Immature natural killer cell (primary cell): ENCODE measurements at regions not wholly inside any gene's neighbourhood (a gene's known extent, or its start where the extent isn't known, plus 50 kb on each side); places are given as distances from the start of the nearest gene placed in this dataset.

Source experiments
- DNase-seq, 3 donors: peaks; one replicate each; pipeline ENCODE4 v3.0.0; 2022; ENCODE audit warnings: mixed read lengths in 1 of 3
- H3K27ac Mint-ChIP-seq, 6 donors: one replicate each; pipeline ENCODE4 v1.8.0; 2020; ENCODE audit warnings: mixed read lengths in 6 of 6, mild to moderate bottlenecking in 5 of 6, inconsistent platforms in 4 of 6, moderate library complexity in 3 of 6
- H3K27me3 Mint-ChIP-seq, 3 donors: one replicate each; pipeline ENCODE4 v1.8.0; 2020 to 2021; ENCODE audit warnings: low read depth in 3 of 3, mild to moderate bottlenecking in 3 of 3, mixed read lengths in 3 of 3, moderate library complexity in 3 of 3, inconsistent platforms in 1 of 3
- H3K36me3 Mint-ChIP-seq, 3 donors: one replicate each; pipeline ENCODE4 v1.8.0; 2020; ENCODE audit warnings: mixed read lengths in 3 of 3, inconsistent platforms in 2 of 3, mild to moderate bottlenecking in 2 of 3
- H3K4me1 Mint-ChIP-seq, 2 donors: one replicate each; pipeline ENCODE4 v1.8.0; 2020; ENCODE audit warnings: inconsistent platforms in 2 of 2, mild to moderate bottlenecking in 2 of 2, mixed read lengths in 2 of 2, moderate library complexity in 1 of 2
- H3K4me3 Mint-ChIP-seq, 5 donors: one replicate each; pipeline ENCODE4 v1.8.0; 2020; ENCODE audit warnings: mild to moderate bottlenecking in 5 of 5, mixed read lengths in 5 of 5, inconsistent platforms in 3 of 5, moderate library complexity in 3 of 5
- H3K9me3 Mint-ChIP-seq, 6 donors: one replicate each; pipeline ENCODE4 v1.8.0; 2020; ENCODE audit warnings: mild to moderate bottlenecking in 6 of 6, mixed read lengths in 6 of 6, inconsistent platforms in 4 of 6, moderate library complexity in 3 of 6

DNA sequence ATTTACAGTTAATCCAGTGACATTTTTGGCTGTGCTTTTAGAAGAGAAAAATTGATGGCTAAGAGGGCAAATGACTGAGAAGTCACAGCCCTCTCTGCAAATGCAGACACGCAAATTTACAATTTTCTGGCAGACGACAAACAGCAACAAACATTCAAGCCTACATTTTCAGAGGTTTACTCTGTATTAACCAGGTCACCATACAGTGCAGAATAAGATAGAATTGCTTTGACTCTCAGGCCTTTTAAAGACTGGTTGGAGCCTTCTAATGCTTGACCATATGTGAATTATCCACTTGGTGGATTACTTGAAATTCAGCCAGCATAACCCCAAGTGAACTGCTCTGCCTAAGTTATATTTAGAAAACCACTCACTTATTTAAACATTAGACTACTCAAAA, 65.5 kb upstream of the FOXN2 start:
- no peaks in the 10 kb centered on the region for H3K27me3 Mint-ChIP-seq
- H3K36me3 Mint-ChIP-seq, result no peaks in the 10 kb centered on the region
- H3K4me1 Mint-ChIP-seq, result no peaks in the 10 kb centered on the region
- H3K9me3 Mint-ChIP-seq, result no peaks in the 10 kb centered on the region
- H3K4me3 Mint-ChIP-seq, result no peak overlapping the region
- no peak overlapping the region for H3K27ac Mint-ChIP-seq
- DNase-seq, result no peak

DNA sequence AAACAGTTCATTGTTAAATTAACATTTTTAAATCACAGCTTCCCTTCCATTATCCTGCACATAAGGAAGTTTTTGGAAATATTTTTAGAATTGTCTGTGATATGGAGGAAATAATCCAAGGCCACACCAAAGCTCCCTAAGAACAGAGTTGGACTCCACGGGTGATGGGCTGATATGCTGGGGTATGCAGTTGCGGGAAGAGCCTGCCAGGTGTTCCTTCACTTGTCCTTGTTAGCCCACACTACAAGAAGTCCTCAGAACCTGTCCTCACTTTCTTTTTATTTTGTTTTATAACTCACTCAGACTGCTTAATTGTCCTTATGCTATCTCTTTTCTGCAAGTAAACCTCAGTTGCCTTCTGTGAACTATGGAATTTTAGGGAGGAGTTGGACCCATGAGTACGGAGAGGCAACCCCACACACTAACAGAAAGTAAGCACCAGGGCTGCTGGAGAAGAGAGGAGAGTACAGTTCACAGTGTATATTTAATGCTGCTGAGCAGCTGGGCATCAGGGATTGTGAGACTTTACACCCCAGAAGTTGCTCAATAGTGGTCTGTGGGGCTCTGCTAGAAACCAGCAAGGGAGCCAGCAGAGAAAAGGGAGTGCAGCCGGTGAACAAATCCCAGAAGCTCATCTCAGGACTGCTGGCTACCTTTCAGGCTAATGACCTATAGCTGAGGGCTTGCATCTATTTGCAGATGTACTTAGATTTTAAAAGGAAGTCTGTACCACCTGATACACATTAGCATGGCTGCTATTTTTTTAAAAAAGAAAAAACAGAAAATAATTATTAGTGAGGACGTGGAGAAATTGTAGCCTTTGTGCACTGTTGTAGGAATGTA, 64.6 kb upstream of the FOXN2 start:
- H3K4me3 Mint-ChIP-seq, result no peak overlapping the region
- H3K27ac Mint-ChIP-seq, result no peak overlapping the region
- no peaks in the 10 kb centered on the region for H3K27me3 Mint-ChIP-seq
- H3K9me3 Mint-ChIP-seq, result no peaks in the 10 kb centered on the region
- no peak for DNase-seq
- no peaks in the 10 kb centered on the region for H3K4me1 Mint-ChIP-seq
- H3K36me3 Mint-ChIP-seq, result no peaks in the 10 kb centered on the region

DNA sequence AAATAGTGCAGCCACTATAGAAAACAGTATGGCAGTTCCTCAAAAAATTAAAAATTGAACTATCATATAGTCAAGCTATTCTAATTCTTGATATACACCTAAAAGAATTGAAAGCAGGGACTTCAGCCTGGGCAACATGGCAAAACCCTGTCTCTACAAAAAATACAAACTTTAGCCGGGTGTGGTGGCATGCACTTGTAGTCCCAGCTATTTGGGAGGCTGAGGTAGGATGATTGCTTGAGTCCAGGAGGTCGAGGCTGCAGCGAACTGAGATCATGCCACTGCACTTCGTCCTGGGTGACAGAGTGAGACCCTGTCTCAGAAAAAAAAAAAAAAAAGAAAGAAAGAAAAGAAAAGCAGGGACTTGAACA, 64.0 kb upstream of the FOXN2 start:
- Mint-ChIP-seq H3K4me3 (no peak overlapping the region), H3K36me3 (no peaks in the 10 kb centered on the region), H3K27ac (no peak overlapping the region), H3K4me1 (no peaks in the 10 kb centered on the region), H3K9me3 (no peaks in the 10 kb centered on the region), H3K27me3 (no peaks in the 10 kb centered on the region)
- no peak for DNase-seq

GRCh38 chr2:48250943-48251342, 63.5 kb upstream of the FOXN2 start:
- no peak overlapping the region for H3K27ac Mint-ChIP-seq
- H3K9me3 Mint-ChIP-seq, result no peaks in the 10 kb centered on the region
- no peaks in the 10 kb centered on the region for H3K4me1 Mint-ChIP-seq
- DNase-seq, result no peak
- no peaks in the 10 kb centered on the region for H3K27me3 Mint-ChIP-seq
- no peaks in the 10 kb centered on the region for H3K36me3 Mint-ChIP-seq
- no peak overlapping the region for H3K4me3 Mint-ChIP-seq

- no peaks in the 10 kb centered on the region for H3K27me3 Mint-ChIP-seq
- H3K4me3 Mint-ChIP-seq, result no peak overlapping the region
- no peak for DNase-seq
- H3K4me1 Mint-ChIP-seq, result no peaks in the 10 kb centered on the region
- H3K27ac Mint-ChIP-seq, result no peak overlapping the region
- no peaks in the 10 kb centered on the region for H3K36me3 Mint-ChIP-seq
- no peaks in the 10 kb centered on the region for H3K9me3 Mint-ChIP-seq
Observed at GRCh38 chr2:48251437-48252148, 62.9 kb upstream of the FOXN2 start.

DNA sequence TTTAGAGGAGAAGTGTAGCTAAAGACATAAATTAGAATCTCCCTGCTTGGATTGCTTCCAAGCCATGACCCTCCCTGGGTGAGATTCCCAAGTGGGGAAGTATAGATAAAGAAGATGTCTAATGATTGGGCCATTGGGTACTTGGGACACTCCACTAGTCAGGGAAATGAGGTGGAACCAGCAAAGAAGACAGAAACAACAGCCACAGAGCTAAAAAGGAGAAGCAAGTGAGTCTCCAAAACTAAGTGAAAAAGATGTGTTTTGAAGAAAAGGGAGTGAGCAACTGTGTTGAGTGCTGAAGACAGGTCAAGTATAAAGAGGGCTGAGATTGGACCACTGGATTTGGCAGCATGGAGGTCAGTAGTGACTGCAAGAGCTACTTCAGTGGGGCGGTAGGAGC, 61.2 kb upstream of the FOXN2 start:
- no peaks in the 10 kb centered on the region for H3K9me3 Mint-ChIP-seq

DNA sequence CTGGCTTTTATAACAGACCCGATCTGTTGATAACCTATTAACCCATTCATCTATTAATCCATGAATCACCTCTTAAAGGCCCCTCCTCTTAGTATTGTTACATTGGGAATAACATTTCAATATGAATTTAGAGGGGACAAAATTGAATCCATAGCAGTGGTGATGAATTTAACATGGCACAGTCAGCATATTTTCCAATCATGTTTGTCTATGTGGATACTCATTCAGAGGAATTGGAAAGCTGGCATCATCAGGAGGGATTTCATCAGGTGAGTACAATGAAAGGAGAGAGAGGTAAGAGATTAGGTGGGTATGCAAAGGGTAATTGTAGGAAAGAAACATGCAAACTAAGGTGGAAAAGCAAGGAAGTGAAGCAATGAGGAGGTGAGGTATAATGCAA, 59.6 kb upstream of the FOXN2 start:
- no peaks in the 10 kb centered on the region for H3K4me1 Mint-ChIP-seq
- no peaks in the 10 kb centered on the region for H3K9me3 Mint-ChIP-seq
- no peaks in the 10 kb centered on the region for H3K27me3 Mint-ChIP-seq
- H3K4me3 Mint-ChIP-seq, result no peak overlapping the region
- no peak for DNase-seq
- H3K27ac Mint-ChIP-seq, result no peak overlapping the region
- no peaks in the 10 kb centered on the region for H3K36me3 Mint-ChIP-seq

More for the DNA sequence above, 61.2 kb upstream of the FOXN2 start:
- Mint-ChIP-seq H3K27me3 (no peaks in the 10 kb centered on the region), H3K27ac (no peak overlapping the region), H3K4me3 (no peak overlapping the region), H3K4me1 (no peaks in the 10 kb centered on the region), H3K36me3 (no peaks in the 10 kb centered on the region)
- no peak for DNase-seq

- Mint-ChIP-seq H3K36me3 (peaks cover 0 to 8% (median 0%) of the 10 kb centered on the region in 3 donors), H3K27me3 (peaks cover 0 to 2% (median 0%) of the 10 kb centered on the region in 3 donors), H3K27ac (no peak overlapping the region), H3K4me1 (no peaks in the 10 kb centered on the region), H3K9me3 (no peaks in the 10 kb centered on the region), H3K4me3 (no peak overlapping the region)
- DNase-seq, result no peak
Observed at GRCh38 chr2:48257456-48257855, 57.0 kb upstream of the FOXN2 start.

GRCh38 chr2:48258481-48259149, 55.9 kb upstream of the FOXN2 start:
- peaks cover 0 to 4% (median 2%) of the 10 kb centered on the region in 3 donors for H3K27me3 Mint-ChIP-seq
- DNase-seq, result no peak
- no peak overlapping the region for H3K27ac Mint-ChIP-seq
- no peak overlapping the region for H3K4me3 Mint-ChIP-seq
- peaks cover 0 to 8% (median 0%) of the 10 kb centered on the region in 3 donors for H3K36me3 Mint-ChIP-seq
- H3K4me1 Mint-ChIP-seq, result no peaks in the 10 kb centered on the region
- H3K9me3 Mint-ChIP-seq, result no peaks in the 10 kb centered on the region

- Mint-ChIP-seq H3K27ac (no peak overlapping the region), H3K27me3 (peaks cover 0 to 4% (median 2%) of the 10 kb centered on the region in 3 donors), H3K4me1 (no peaks in the 10 kb centered on the region), H3K9me3 (no peaks in the 10 kb centered on the region), H3K4me3 (no peak overlapping the region), H3K36me3 (peaks cover 0 to 8% (median 3%) of the 10 kb centered on the region in 3 donors)
- no peak for DNase-seq
Observed at GRCh38 chr2:48259811-48260210, 54.7 kb upstream of the FOXN2 start.

- no peak overlapping the region for H3K4me3 Mint-ChIP-seq
- H3K4me1 Mint-ChIP-seq, result no peaks in the 10 kb centered on the region
- H3K36me3 Mint-ChIP-seq, result peaks cover 0 to 8% (median 3%) of the 10 kb centered on the region in 3 donors
- peaks cover 0 to 4% (median 2%) of the 10 kb centered on the region in 3 donors for H3K27me3 Mint-ChIP-seq
- no peaks in the 10 kb centered on the region for H3K9me3 Mint-ChIP-seq
- no peak overlapping the region for H3K27ac Mint-ChIP-seq
- DNase-seq, result no peak
Observed at GRCh38 chr2:48264627-48265026, 49.9 kb upstream of the FOXN2 start.
